WTC11 (cell line): ENCODE measurements at regions not wholly inside any gene's neighbourhood (a gene's known extent, or its start where the extent isn't known, plus 50 kb on each side); places are given as distances from the start of the nearest gene placed in this dataset.

Experiments
- ATAC-seq: fragments of 200-7000 bp; cut with Tn5 transposase; 2 replicates; pipeline ENCODE4 v1.10.0; 2021; ENCODE audit warnings: mild to moderate bottlenecking, moderate library complexity
- CTCF ChIA-PET: fragments of 300-600 bp; sonication (Branson Sonifier 250); formaldehyde crosslinking; loops from one replicate; lab custom pipeline; 2021; ENCODE audit warnings: antibody characterized with exemption; lab: Charles Lee
- POLR2A ChIA-PET: fragments of 350-600 bp; sonication (Branson Sonifier 250); formaldehyde crosslinking; loops from one replicate; lab custom pipeline; 2021; ENCODE audit warnings: antibody characterized with exemption; lab: Charles Lee
- DNase-seq: peaks from one replicate; pipeline ENCODE4 v3.0.0; 2021; ENCODE audit warnings: low spot score
- H3K27ac Mint-ChIP-seq: 2 replicates; pipeline ENCODE4 v1.8.0; 2021; ENCODE audit warnings: mixed read lengths
- H3K27me3 Mint-ChIP-seq: 2 replicates; pipeline ENCODE4 v1.8.0; 2021; ENCODE audit warnings: low read depth, mild to moderate bottlenecking, moderate library complexity, mixed read lengths
- H3K36me3 Mint-ChIP-seq: 2 replicates; pipeline ENCODE4 v1.8.0; 2021; ENCODE audit warnings: mixed read lengths
- H3K4me1 Mint-ChIP-seq: 2 replicates; pipeline ENCODE4 v1.8.0; 2022; ENCODE audit warnings: mixed read lengths
- H3K4me3 Mint-ChIP-seq: 2 replicates; pipeline ENCODE4 v1.8.0; 2021; ENCODE audit warnings: mild to moderate bottlenecking, moderate library complexity, mixed read lengths
- H3K9me3 Mint-ChIP-seq: 2 replicates; pipeline ENCODE4 v1.8.0; 2021; ENCODE audit warnings: mixed read lengths
- ESRRA ChIP-seq: sonication (generic); formaldehyde crosslinking; IDR thresholded peaks from 2 replicates; pipeline ENCODE4 v1.8.1; 2022; ENCODE audit warnings: mild to moderate bottlenecking, missing genetic modification reagents, borderline replicate concordance
- FOXP1 ChIP-seq: sonication (generic); formaldehyde crosslinking; IDR thresholded peaks from 2 replicates; pipeline ENCODE4 v1.8.0; 2022; ENCODE audit warnings: missing genetic modification reagents, mild to moderate bottlenecking, moderate library complexity, borderline replicate concordance
- GTF2I ChIP-seq: fragments of 250-450 bp; sonication (Bioruptor Pico); conservative IDR thresholded peaks from 2 replicates; pipeline ENCODE4 v1.4.0; 2021; ENCODE audit warnings: mild to moderate bottlenecking
- HMGA2 ChIP-seq: fragments of 250-450 bp; sonication (Bioruptor Pico); IDR thresholded peaks from 2 replicates; pipeline ENCODE4 v1.4.0; 2021; ENCODE audit warnings: mild to moderate bottlenecking, moderate library complexity
- IRF2 ChIP-seq: sonication (generic); formaldehyde crosslinking; IDR thresholded peaks from 2 replicates; pipeline ENCODE4 v1.8.0; 2022; ENCODE audit warnings: low read depth, missing genetic modification reagents, borderline replicate concordance
- JAZF1 ChIP-seq: fragments of 250-450 bp; sonication (Bioruptor Pico); IDR thresholded peaks from 2 replicates; pipeline ENCODE4 v1.9.0; 2021; ENCODE audit warnings: moderate library complexity, mild to moderate bottlenecking, inconsistent platforms
- OVOL2 ChIP-seq: fragments of 250-450 bp; sonication (Bioruptor Pico); IDR thresholded peaks from 2 replicates; pipeline ENCODE4 v1.9.0; 2021; ENCODE audit warnings: mild to moderate bottlenecking, borderline replicate concordance
- PRRX2 ChIP-seq: fragments of 250-450 bp; sonication (Bioruptor Pico); IDR thresholded peaks from 2 replicates; pipeline ENCODE4 v1.8.0; 2021; ENCODE audit warnings: mild to moderate bottlenecking
- RELA ChIP-seq: sonication (generic); formaldehyde crosslinking; IDR thresholded peaks from 2 replicates; pipeline ENCODE4 v1.8.1; 2022; ENCODE audit warnings: missing genetic modification reagents, mild to moderate bottlenecking, borderline replicate concordance
- SMAD3 ChIP-seq: sonication (generic); formaldehyde crosslinking; IDR thresholded peaks from 2 replicates; pipeline ENCODE4 v1.8.0; 2022; ENCODE audit warnings: missing genetic modification reagents, mild to moderate bottlenecking, borderline replicate concordance
- TEAD1 ChIP-seq: sonication (generic); formaldehyde crosslinking; IDR thresholded peaks from 2 replicates; pipeline ENCODE4 v1.8.0; 2022; ENCODE audit warnings: mild to moderate bottlenecking, missing genetic modification reagents
- TP53 ChIP-seq: sonication (generic); formaldehyde crosslinking; IDR thresholded peaks from 2 replicates; pipeline ENCODE4 v1.8.1; 2023; ENCODE audit warnings: mild to moderate bottlenecking, missing genetic modification reagents
- ZNF232 ChIP-seq: sonication (generic); formaldehyde crosslinking; IDR thresholded peaks from 2 replicates; pipeline ENCODE4 v1.8.0; 2022; ENCODE audit warnings: mild to moderate bottlenecking, missing genetic modification reagents
- ZNF263 ChIP-seq: sonication (generic); formaldehyde crosslinking; IDR thresholded peaks from 2 replicates; pipeline ENCODE4 v1.8.1; 2022; ENCODE audit warnings: low read depth, mild to moderate bottlenecking, moderate library complexity, missing genetic modification reagents
- ZNF317 ChIP-seq: sonication (generic); formaldehyde crosslinking; IDR thresholded peaks from 2 replicates; pipeline ENCODE4 v1.8.1; 2023; ENCODE audit warnings: low read depth, mild to moderate bottlenecking, moderate library complexity, missing genetic modification reagents, borderline replicate concordance
- ZNF416 ChIP-seq: fragments of 250-450 bp; sonication (Bioruptor Pico); IDR thresholded peaks from 2 replicates; pipeline ENCODE4 v1.9.0; 2021; ENCODE audit warnings: mild to moderate bottlenecking, inconsistent platforms
- TF ChIP-seq, protein P1 (sequence below): sonication (generic); formaldehyde crosslinking; IDR thresholded peaks from 2 replicates; pipeline ENCODE4 v1.8.1; 2023; ENCODE audit warnings: mild to moderate bottlenecking, missing genetic modification reagents
- TF ChIP-seq, protein P2 (sequence below): fragments of 250-450 bp; sonication (Bioruptor Pico); IDR thresholded peaks from 2 replicates; pipeline ENCODE4 v1.9.0; 2021; ENCODE audit warnings: mild to moderate bottlenecking
- TF ChIP-seq, protein P3 (sequence below): sonication (generic); formaldehyde crosslinking; IDR thresholded peaks from 2 replicates; pipeline ENCODE4 v1.8.1; 2022; ENCODE audit warnings: low read depth, missing genetic modification reagents, borderline replicate concordance
- TF ChIP-seq, protein P4 (sequence below): fragments of 250-450 bp; sonication (Bioruptor Pico); IDR thresholded peaks from 2 replicates; pipeline ENCODE4 v1.9.0; 2021; ENCODE audit warnings: moderate library complexity, mild to moderate bottlenecking, inconsistent platforms, borderline replicate concordance
- TF ChIP-seq, protein P5 (sequence below): sonication (generic); formaldehyde crosslinking; IDR thresholded peaks from 2 replicates; pipeline ENCODE4 v1.8.1; 2023; ENCODE audit warnings: mild to moderate bottlenecking, moderate library complexity, missing genetic modification reagents
- TF ChIP-seq, protein P6 (sequence below): sonication (generic); formaldehyde crosslinking; IDR thresholded peaks from 2 replicates; pipeline ENCODE4 v1.8.0; 2023; ENCODE audit warnings: mild to moderate bottlenecking, missing genetic modification reagents

DNA sequence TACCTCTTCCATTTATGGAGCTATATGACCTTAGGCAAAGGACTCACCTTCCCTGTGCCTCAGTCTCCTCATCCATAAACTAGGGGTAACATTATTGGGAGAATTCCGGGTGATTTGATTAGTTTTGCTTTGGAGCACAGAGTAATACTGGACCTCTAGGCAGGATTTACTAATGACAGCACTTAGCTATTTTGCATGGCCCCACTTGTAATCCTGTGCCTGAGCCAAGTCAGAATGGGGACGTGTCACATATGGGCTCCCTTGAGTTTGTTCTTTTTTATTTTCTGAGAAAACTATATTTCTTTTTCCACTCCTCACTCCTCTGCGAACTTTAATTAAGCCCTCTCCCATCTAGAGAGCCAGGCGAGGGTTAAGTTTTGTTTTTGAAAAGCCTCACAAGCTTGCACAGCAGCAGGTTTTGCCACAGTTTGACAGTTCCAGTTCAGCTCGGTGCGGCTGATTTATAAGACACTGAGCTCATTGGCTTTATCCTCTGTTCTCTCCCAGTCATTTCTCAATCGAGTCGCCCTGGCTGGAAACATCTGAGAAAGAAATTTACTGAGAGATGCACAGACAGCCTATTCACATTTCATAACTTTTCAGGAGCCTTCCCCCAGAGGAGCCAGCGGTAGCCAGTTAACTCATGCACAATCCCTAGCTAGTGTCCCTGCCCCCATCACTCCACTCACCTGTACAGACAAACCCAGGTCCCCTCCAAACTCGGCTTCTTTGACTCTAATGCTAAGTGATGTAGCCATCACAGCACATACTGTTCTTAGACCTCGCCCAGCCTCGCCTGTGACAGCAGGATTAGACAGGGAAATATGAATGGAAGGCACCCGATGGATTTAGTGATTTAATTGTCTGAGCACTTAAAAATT, 441.9 kb upstream of the NPVF start:
- H3K27ac Mint-ChIP-seq: no peak overlapping the region
- peaks cover 2% of the 10 kb centered on the region; the same call in 1 of the 2 replicates for H3K4me1 Mint-ChIP-seq
- ChIA-PET POLR2A (no interaction called here), CTCF (interaction anchor here (1.1 kb wide), 1 partner anchor 181 kb away, joined by 5 read pairs; no protein-coding TSS in a partner anchor)
- no peaks in the 10 kb centered on the region for H3K9me3 Mint-ChIP-seq
- no peak for ATAC-seq
- H3K36me3 Mint-ChIP-seq: no peaks in the 10 kb centered on the region
- TF ChIP-seq, protein P1, sequence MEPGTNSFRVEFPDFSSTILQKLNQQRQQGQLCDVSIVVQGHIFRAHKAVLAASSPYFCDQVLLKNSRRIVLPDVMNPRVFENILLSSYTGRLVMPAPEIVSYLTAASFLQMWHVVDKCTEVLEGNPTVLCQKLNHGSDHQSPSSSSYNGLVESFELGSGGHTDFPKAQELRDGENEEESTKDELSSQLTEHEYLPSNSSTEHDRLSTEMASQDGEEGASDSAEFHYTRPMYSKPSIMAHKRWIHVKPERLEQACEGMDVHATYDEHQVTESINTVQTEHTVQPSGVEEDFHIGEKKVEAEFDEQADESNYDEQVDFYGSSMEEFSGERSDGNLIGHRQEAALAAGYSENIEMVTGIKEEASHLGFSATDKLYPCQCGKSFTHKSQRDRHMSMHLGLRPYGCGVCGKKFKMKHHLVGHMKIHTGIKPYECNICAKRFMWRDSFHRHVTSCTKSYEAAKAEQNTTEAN: no peak
- no peak for TF ChIP-seq ZNF317
- TF ChIP-seq, protein P2, sequence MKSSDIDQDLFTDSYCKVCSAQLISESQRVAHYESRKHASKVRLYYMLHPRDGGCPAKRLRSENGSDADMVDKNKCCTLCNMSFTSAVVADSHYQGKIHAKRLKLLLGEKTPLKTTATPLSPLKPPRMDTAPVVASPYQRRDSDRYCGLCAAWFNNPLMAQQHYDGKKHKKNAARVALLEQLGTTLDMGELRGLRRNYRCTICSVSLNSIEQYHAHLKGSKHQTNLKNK: no peak
- no peak for TF ChIP-seq JAZF1 (CRISPR knock-in tag)
- TF ChIP-seq, all 79 proteins: peak for 0
- no peak overlapping the region for H3K4me3 Mint-ChIP-seq
- H3K27me3 Mint-ChIP-seq: no peaks in the 10 kb centered on the region
- DNase-seq: no peak

DNA sequence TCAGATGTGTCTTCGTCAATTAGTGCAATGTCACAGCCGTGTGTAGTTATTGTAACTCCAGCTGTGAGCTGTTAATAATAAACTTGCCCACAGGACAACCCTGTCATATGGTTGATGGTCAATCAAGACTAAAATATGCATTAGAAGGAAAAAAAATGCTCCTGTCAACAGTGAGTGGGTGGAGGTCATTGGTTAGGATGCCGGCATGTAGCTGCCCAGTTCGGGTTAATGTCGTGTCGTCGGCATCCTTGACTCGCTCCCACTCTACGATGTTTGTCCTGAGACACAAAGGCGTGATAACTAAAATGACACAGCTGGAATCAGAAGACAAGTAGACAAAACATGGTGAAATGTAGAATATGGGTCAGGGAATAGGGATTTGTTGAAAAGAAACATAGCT, 442.8 kb upstream of the NPVF start:
- H3K27me3 Mint-ChIP-seq: no peaks in the 10 kb centered on the region
- ATAC-seq (no peak), DNase-seq (no peak)
- peaks cover 2% of the 10 kb centered on the region; the same call in 1 of the 2 replicates for H3K4me1 Mint-ChIP-seq
- TF ChIP-seq, protein P3, sequence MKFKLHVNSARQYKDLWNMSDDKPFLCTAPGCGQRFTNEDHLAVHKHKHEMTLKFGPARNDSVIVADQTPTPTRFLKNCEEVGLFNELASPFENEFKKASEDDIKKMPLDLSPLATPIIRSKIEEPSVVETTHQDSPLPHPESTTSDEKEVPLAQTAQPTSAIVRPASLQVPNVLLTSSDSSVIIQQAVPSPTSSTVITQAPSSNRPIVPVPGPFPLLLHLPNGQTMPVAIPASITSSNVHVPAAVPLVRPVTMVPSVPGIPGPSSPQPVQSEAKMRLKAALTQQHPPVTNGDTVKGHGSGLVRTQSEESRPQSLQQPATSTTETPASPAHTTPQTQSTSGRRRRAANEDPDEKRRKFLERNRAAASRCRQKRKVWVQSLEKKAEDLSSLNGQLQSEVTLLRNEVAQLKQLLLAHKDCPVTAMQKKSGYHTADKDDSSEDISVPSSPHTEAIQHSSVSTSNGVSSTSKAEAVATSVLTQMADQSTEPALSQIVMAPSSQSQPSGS: no peak
- TF ChIP-seq RELA (CRISPR knock-in tag) (no peak), TP53 (CRISPR knock-in tag) (no peak), HMGA2 (CRISPR knock-in tag) (no peak), TEAD1 (CRISPR knock-in tag) (no peak), FOXP1 (CRISPR knock-in tag) (no peak), ZNF232 (CRISPR knock-in tag) (no peak), ZNF416 (CRISPR knock-in tag) (no peak), ZNF263 (CRISPR knock-in tag) (no peak), ESRRA (no peak), IRF2 (CRISPR knock-in tag) (no peak), SMAD3 (CRISPR knock-in tag) (no peak), GTF2I (CRISPR knock-in tag) (no peak), PRRX2 (CRISPR knock-in tag) (no peak), OVOL2 (no peak)
- TF ChIP-seq, protein P4, sequence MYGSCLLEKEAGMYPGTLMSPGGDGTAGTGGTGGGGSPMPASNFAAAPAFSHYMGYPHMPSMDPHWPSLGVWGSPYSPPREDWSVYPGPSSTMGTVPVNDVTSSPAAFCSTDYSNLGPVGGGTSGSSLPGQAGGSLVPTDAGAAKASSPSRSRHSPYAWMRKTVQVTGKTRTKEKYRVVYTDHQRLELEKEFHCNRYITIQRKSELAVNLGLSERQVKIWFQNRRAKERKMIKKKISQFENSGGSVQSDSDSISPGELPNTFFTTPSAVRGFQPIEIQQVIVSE (CRISPR knock-in tag): no peak
- TF ChIP-seq, protein P5, sequence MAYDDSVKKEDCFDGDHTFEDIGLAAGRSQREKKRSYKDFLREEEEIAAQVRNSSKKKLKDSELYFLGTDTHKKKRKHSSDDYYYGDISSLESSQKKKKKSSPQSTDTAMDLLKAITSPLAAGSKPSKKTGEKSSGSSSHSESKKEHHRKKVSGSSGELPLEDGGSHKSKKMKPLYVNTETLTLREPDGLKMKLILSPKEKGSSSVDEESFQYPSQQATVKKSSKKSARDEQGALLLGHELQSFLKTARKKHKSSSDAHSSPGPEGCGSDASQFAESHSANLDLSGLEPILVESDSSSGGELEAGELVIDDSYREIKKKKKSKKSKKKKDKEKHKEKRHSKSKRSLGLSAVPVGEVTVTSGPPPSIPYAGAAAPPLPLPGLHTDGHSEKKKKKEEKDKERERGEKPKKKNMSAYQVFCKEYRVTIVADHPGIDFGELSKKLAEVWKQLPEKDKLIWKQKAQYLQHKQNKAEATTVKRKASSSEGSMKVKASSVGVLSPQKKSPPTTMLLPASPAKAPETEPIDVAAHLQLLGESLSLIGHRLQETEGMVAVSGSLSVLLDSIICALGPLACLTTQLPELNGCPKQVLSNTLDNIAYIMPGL: no peak
- TF ChIP-seq, protein P2: no peak
- TF ChIP-seq, protein P6, sequence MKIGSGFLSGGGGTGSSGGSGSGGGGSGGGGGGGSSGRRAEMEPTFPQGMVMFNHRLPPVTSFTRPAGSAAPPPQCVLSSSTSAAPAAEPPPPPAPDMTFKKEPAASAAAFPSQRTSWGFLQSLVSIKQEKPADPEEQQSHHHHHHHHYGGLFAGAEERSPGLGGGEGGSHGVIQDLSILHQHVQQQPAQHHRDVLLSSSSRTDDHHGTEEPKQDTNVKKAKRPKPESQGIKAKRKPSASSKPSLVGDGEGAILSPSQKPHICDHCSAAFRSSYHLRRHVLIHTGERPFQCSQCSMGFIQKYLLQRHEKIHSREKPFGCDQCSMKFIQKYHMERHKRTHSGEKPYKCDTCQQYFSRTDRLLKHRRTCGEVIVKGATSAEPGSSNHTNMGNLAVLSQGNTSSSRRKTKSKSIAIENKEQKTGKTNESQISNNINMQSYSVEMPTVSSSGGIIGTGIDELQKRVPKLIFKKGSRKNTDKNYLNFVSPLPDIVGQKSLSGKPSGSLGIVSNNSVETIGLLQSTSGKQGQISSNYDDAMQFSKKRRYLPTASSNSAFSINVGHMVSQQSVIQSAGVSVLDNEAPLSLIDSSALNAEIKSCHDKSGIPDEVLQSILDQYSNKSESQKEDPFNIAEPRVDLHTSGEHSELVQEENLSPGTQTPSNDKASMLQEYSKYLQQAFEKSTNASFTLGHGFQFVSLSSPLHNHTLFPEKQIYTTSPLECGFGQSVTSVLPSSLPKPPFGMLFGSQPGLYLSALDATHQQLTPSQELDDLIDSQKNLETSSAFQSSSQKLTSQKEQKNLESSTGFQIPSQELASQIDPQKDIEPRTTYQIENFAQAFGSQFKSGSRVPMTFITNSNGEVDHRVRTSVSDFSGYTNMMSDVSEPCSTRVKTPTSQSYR: no peak
- no peak overlapping the region for H3K4me3 Mint-ChIP-seq
- CTCF ChIA-PET: no interaction called here
- H3K36me3 Mint-ChIP-seq: no peaks in the 10 kb centered on the region
- POLR2A ChIA-PET: no interaction called here
- H3K9me3 Mint-ChIP-seq: no peaks in the 10 kb centered on the region
- no peak overlapping the region for H3K27ac Mint-ChIP-seq
